ENCODE measurements at regions not wholly inside any gene's neighbourhood (a gene's known extent, or its start where the extent isn't known, plus 50 kb on each side); places are given as distances from the start of the nearest gene placed in this dataset.

- DNase-seq (no peak), ATAC-seq (no peak)
- intact Hi-C loops (cut with DNase I, micrococcal nuclease): no loop called here
Measured at GRCh38 chr22:27523711-27524110, 277.8 kb downstream of the MN1 start.

- DNase-seq (no peak), ATAC-seq (no peak)
- intact Hi-C loops (cut with DNase I, micrococcal nuclease): no loop called here
Measured at GRCh38 chr22:27525711-27526110, 275.8 kb downstream of the MN1 start.

DNA sequence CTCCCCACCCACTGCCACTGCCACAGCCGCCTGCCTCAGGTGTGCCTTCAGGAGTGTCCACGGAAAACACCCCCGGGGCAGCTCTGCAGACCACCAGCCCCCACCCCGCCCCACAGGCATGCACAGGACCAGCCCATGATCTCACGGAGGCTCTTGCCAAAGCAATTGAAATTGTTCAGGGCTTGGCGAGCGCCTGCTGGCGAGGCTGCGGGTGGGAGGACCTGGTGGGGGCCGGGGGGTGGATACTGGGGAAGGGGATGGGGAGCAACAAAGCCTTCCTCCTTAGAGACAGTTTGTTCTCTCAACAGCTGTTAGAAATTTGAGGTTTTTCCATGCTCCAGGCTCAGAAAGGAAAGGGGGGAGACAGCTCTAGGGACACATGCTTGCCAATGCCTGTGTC is 274.7 kb downstream of the MN1 start:
- no peak for ATAC-seq
- intact Hi-C loops (cut with DNase I, micrococcal nuclease): no loop called here

DNA sequence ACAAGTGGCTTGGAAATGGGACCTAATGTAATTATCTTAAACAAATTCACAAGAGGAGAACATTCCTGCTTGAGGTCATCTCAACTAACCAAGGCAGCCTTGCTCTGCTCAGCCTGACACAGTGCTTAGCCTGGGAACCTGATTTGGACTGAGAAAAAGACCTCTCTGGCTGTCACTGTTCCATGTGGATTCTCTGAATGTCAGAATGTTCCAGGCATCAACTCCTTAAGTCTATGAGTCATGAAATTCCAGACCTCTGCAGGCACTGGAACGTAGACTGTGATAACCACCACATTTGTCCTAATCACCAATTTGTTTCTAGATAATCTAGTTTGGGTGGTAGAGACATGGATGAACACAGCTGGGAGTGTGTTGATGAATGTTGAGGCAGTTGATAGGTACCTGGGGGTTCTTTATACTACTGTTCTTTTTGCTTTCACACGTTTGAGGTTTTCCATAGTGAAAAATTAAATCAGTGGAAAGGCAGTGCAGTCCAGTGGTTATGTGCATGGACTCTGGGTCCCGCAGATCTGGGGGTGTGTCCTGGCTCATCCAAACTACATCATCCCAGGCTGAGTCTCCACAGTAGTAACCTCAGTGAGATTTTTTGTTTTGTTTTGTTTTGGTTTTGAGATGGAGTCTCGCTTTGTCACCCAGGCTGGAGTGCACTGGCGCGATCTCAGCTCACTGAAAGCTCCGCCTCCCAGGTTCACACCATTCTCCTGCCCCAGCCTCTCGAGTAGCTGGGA is 269.6 kb downstream of the MN1 start:
- DNase-seq (no peak), ATAC-seq (no peak)
- intact Hi-C loops (cut with DNase I, micrococcal nuclease): no loop called here

More for the DNA sequence above, 274.7 kb downstream of the MN1 start:
- DNase-seq: no peak

DNA sequence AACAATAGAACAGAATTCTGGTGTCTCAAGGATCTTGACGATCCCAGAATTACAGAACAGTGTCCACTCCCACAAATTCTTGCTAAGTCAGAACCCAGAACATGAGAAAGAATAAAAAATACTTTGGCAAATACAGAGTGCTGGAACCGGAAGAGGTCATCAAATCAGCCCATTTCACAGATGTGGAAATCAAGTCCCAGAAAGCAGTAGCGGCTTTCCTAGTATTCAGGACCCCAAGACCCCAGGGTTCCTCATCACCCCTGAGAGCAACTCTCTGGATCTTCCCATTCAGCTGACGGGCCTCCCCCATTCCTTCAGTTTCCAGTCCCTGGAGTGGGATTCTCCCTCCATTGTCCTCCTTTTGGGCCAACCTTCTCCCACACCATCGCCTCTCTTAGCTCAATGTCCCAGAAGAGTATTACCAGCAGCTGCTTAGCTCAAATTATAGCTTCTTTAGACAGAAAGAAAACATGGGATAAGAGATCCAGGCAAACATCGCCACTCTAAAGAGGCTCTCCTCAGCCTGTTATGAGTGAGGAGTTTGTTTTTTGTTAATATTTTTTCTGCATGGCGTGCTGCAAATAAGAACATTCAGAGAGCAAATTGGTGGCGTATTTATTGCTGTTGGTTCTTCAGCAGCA is 268.3 kb downstream of the MN1 start:
- intact Hi-C loops (cut with DNase I, micrococcal nuclease): no loop called here
- ATAC-seq (no peak), DNase-seq (no peak)

DNA sequence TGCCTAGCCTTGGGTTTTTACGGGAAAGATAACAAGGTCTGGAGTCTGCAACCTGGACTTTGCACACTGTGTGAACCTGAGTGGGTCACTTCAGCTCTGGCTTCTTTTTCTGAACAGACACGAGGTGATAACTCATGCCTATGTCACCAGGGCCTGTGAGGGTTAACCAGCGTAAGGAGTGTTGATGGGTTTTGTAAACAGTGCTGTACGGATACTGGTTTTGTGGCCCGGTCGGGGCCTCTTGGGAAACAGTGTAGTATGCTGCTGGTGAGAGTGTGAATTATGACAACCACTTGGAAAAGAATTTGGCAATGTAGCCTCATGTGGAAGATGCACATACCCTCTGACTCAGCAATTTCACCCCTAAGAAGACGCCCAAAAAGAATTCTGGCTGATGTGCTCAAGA is 266.8 kb downstream of the MN1 start:
- DNase-seq (no peak), ATAC-seq (no peak)
- intact Hi-C loops (cut with DNase I, micrococcal nuclease): no loop called here

- DNase-seq (no peak), ATAC-seq (no peak)
- intact Hi-C loops (cut with DNase I, micrococcal nuclease): no loop called here
Measured at GRCh38 chr22:27535452-27535851, 266.1 kb downstream of the MN1 start.

GRCh38 chr22:27537501-27537900 is 264.1 kb downstream of the MN1 start:
- ATAC-seq (no peak), DNase-seq (no peak)
- intact Hi-C loops (cut with DNase I, micrococcal nuclease): no loop called here

- ATAC-seq (no peak), DNase-seq (no peak)
- intact Hi-C loops (cut with DNase I, micrococcal nuclease): no loop called here
Measured at GRCh38 chr22:27538666-27539065, 262.9 kb downstream of the MN1 start.

DNA sequence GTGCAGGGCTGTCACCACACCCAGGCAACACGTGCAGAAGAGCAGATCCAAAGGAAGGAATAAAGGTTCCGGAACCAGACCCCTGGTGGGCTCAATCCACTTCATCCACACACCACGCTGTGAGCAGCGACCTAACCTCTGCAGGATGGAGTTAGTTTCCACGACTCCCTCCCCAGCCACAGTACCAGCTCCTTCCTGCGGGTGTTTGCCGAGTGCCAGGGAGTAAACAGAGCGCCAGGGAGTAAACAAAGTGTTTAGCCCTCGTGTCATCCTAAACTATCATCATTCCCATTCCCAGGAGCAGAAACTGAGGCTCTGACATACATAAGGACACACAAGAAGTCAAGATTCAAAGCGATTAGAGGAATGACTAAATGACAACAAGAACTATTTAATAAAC is 261.3 kb downstream of the MN1 start:
- intact Hi-C loops (cut with DNase I, micrococcal nuclease): no loop called here
- DNase-seq (no peak), ATAC-seq (no peak)

DNA sequence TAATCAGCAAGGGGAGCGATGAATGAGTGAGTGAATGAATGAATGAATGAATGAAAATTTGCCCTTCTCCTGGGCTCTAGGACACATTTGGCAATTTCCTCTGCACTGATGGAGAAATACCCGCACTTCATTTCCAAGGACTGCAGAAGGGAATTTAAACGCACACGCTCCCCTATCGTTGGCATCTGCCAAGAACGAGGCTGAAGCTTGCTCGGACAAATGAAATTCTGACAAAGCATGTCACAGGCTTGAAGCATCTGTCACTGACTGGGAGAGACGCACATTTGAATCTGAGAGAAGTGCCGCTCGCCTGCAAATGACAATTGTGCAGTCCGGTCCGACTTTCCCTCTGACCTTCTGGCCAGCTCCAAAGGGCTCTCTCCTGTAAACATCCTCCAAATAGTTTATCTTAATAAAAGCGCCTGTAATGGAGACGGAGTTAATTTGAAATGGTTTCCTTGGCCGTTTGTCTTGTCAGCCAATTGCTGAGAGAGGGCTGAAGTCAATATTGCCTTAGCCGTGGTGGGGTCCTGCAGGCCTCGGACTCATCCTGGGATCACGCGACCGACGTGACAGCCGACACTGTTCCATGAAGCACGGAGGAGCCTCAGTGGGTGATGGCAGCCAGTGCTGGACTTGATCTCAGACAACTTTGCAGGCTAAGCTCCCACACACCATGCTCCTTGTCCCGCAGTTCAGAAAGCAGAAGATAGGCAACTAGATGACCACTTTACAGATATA is 260.7 kb downstream of the MN1 start:
- DNase-seq: no peak
- intact Hi-C loops (cut with DNase I, micrococcal nuclease): no loop called here
- ATAC-seq: no peak

DNA sequence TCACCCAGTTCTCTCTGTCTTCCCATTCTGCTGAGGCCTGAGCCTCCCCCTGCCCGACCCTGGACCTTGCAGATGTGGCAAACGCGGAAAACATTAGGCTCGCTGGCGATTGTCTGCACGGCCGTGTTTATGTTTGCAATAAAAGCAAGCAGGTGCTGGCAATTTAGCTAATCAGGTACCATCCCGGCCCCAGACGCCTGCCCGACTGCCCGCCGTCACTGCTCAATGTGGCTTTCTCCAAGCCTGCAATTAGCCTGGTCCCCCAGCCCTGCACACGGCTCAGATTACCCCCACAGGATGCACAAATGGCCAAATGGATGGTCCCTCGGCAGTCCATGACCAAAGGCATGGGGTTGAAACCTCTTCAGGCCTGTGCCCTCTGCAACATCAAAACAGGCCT is 259.7 kb downstream of the MN1 start:
- ATAC-seq (no peak), DNase-seq (no peak)
- intact Hi-C loops (cut with DNase I, micrococcal nuclease): no loop called here

DNA sequence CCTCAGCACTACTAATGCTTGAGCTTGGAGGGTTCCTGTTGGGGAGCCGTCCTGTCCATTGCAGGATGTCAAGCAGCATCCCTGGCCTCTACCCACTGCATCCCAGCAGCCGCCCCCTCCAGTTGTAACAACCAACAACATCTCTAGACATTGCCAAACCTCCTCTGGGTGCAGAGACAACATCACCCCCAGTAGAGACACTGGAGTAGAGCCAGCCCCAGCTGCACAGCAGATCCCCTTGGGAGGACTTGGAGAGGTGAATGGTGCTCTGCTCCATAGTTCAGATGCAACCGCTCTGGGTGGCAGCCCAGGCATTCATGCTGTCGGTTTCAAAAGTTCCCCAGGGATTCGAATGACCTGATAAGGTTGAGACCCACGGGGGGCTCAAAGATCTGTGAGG is 259.0 kb downstream of the MN1 start:
- ATAC-seq (no peak), DNase-seq (no peak)
- intact Hi-C loops (cut with DNase I, micrococcal nuclease): no loop called here

DNA sequence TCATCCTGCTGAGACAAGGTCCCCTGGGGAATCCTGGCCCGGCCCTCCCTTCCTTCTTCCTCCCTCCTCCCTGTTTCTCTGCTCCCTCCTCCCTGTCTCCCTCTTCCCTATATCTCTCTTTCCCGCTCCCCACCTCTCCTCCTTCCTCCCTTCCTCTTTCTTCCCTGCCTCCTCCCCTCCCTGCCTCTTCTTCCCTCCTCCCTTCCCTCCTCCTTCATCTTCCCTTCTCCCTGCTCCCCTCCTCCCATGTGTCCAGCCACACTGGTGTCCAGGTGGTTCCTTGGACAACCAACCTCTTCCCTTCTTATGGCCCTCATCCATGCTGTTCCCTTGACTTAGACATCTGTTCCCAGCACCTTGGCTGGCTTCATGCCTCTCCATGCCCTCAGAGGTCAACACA is 258.1 kb downstream of the MN1 start:
- ATAC-seq: no peak
- intact Hi-C loops (cut with DNase I, micrococcal nuclease): no loop called here
- no peak for DNase-seq

GRCh38 chr22:27545085-27545484 is 256.5 kb downstream of the MN1 start:
- intact Hi-C loops (cut with DNase I, micrococcal nuclease): no loop called here
- no peak for DNase-seq
- no peak for ATAC-seq

DNA sequence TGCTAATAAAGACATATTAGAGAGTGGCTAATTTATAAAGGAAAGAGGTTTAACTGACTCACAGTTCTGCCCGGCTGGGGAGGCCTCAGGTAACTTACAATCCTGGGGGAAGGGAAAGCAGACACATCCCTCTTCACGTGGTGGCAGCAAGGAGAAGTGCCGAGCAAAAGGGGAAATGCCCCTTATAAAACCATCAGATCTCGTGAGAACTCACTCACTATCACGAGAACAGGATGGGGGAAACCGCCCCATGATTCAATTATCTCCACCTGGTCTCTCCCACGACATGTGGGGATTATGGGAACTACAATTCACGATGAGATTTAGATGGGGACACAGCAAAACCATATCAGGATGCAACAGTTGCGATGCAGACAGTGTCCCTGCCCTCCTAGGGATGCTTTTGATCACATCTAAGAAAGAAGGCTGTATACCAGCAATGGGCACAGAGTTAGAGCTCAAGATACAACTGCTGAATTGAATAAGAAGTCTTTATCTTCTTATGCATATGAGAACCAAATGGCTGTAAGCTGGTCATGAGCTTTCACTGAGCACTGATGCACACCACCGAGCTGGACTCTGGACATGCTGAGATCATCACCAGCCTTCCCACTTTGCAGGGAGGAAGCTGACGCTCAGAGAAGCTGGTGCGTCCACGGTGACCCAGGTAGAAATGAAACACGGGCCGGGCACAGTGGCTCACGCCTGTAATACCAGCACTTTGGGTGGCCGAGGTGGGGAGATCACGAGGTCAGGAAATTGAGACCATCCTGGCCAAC is 255.2 kb downstream of the MN1 start:
- intact Hi-C loops (cut with DNase I, micrococcal nuclease): no loop called here
- no peak for ATAC-seq
- DNase-seq: no peak

DNA sequence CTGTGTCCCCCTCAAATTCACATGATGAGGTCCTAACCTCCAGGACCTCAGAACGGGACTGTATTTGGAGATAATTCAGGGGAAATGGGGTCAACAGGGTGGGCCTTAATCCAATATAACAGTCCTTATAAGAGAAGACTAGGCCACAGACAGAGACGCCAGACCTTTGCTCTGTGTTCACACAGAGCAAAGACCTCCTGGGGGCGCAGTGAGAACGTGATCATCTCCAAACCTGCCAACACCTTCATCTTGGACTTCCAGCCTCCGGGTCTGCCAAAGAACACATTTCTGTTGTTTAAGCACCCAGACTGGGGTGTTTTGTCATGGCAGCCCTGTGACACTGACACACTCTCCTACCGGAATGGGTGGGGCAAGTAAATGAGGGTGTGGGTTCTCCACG is 250.2 kb downstream of the MN1 start:
- DNase-seq (no peak), ATAC-seq (no peak)
- intact Hi-C loops (cut with DNase I, micrococcal nuclease): no loop called here

- DNase-seq (no peak), ATAC-seq (no peak)
- intact Hi-C loops (cut with DNase I, micrococcal nuclease): no loop called here
Measured at GRCh38 chr22:27552176-27552575, 249.4 kb downstream of the MN1 start.

DNA sequence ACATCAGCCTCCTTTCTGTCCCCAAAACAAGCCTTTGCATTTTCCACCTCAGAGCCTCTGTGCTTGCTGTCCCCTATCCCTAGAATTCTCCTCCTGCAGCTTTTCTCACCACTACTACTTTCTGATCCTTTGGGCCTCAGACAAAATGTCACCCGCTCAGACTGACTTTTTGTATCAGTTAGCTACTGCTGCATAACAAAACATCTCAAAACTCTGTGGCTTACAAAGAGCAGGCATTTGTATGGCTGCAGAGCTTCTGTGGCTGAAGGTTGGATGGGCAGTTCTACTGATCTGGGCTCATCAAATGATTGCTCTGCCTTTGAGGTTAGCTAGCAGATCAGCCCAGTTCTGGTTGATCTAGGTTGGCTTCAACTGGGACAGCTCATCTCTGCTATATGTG is 248.7 kb downstream of the MN1 start:
- DNase-seq: no peak
- intact Hi-C loops (cut with DNase I, micrococcal nuclease): no loop called here
- no peak for ATAC-seq

Data from left colon (tissue), 2 donors.